HL-60 (cell line): ENCODE measurements at regions not wholly inside any gene's neighbourhood (a gene's known extent, or its start where the extent isn't known, plus 50 kb on each side); places are given as distances from the start of the nearest gene placed in this dataset.

Source experiments
- CTCF ChIP-seq: IDR thresholded peaks from one replicate; pipeline ENCODE4 v1.5.1; 2011; ENCODE audit warnings: low read length, control low read depth, inconsistent platforms; ENCODE audit not compliant: insufficient read depth
- TF ChIP-seq, protein P1 (sequence below): IDR thresholded peaks from 2 replicates; pipeline ENCODE4 v1.6.1; 2012; ENCODE audit warnings: low read depth; ENCODE audit not compliant: insufficient replicate concordance

GRCh38 chr21:28089599-28090441 is 902.9 kb downstream of the LTN1 start:
- no peak for TF ChIP-seq CTCF
- TF ChIP-seq, protein P1, sequence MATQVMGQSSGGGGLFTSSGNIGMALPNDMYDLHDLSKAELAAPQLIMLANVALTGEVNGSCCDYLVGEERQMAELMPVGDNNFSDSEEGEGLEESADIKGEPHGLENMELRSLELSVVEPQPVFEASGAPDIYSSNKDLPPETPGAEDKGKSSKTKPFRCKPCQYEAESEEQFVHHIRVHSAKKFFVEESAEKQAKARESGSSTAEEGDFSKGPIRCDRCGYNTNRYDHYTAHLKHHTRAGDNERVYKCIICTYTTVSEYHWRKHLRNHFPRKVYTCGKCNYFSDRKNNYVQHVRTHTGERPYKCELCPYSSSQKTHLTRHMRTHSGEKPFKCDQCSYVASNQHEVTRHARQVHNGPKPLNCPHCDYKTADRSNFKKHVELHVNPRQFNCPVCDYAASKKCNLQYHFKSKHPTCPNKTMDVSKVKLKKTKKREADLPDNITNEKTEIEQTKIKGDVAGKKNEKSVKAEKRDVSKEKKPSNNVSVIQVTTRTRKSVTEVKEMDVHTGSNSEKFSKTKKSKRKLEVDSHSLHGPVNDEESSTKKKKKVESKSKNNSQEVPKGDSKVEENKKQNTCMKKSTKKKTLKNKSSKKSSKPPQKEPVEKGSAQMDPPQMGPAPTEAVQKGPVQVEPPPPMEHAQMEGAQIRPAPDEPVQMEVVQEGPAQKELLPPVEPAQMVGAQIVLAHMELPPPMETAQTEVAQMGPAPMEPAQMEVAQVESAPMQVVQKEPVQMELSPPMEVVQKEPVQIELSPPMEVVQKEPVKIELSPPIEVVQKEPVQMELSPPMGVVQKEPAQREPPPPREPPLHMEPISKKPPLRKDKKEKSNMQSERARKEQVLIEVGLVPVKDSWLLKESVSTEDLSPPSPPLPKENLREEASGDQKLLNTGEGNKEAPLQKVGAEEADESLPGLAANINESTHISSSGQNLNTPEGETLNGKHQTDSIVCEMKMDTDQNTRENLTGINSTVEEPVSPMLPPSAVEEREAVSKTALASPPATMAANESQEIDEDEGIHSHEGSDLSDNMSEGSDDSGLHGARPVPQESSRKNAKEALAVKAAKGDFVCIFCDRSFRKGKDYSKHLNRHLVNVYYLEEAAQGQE, result no peak
